ENCODE measurements at regions not wholly inside any gene's neighbourhood (a gene's known extent, or its start where the extent isn't known, plus 50 kb on each side); places are given as distances from the start of the nearest gene placed in this dataset.

- no peak for TF ChIP-seq CTCF (IDR thresholded peaks at IDR 0.05; ENCODE audit: insufficient read depth, low read depth, low read length)
- no peak for TF ChIP-seq EZH2 (IDR thresholded peaks at IDR 0.05; ENCODE audit: insufficient read depth, low read length)
These were observed 139.3 kb upstream of the TLE4 start for GRCh38 chr9:79432485-79432884.

Data from astrocyte (in vitro differentiated cells and primary cell).